H9 (cell line): ENCODE measurements at regions not wholly inside any gene's neighbourhood (a gene's known extent, or its start where the extent isn't known, plus 50 kb on each side); places are given as distances from the start of the nearest gene placed in this dataset.
"Not testable (repeated sequence)": the region's sequence is repeated elsewhere in the genome, so short reads cannot be mapped to it uniquely, and the experiment has no call there.

Experiments
- DNase-seq: peaks from one replicate; pipeline ENCODE4 v3.0.0-alpha.2; 2017
- H2AFZ ChIP-seq: one replicate; pipeline ENCODE4 v1.6.1; 2013; ENCODE audit warnings: mild to moderate bottlenecking, low read length, control low read depth, moderate library complexity
- H2AK5ac ChIP-seq: 2 replicates; pipeline ENCODE4 v1.6.1; 2013; ENCODE audit warnings: low read length, control low read depth, mixed read lengths; ENCODE audit not compliant: insufficient read length
- H2BK120ac ChIP-seq: one replicate; pipeline ENCODE4 v1.6.1; 2013; ENCODE audit warnings: low read depth, mild to moderate bottlenecking, low read length, control low read depth, inconsistent platforms; ENCODE audit not compliant: poor library complexity, severe bottlenecking
- H2BK12ac ChIP-seq: 2 replicates; pipeline ENCODE4 v1.6.1; 2013; ENCODE audit warnings: low read length, control low read depth, mixed read lengths, low read depth; ENCODE audit not compliant: insufficient read length
- H2BK15ac ChIP-seq: 2 replicates; pipeline ENCODE4 v1.6.1; 2013; ENCODE audit warnings: low read depth, low read length, control low read depth
- H2BK20ac ChIP-seq: one replicate; pipeline ENCODE4 v1.6.1; 2013; ENCODE audit warnings: low read depth, mild to moderate bottlenecking, low read length, control low read depth, inconsistent platforms; ENCODE audit not compliant: poor library complexity, severe bottlenecking
- H2BK5ac ChIP-seq: 2 replicates; pipeline ENCODE4 v1.6.1; 2013; ENCODE audit warnings: low read length, control low read depth, mixed read lengths; ENCODE audit not compliant: insufficient read length
- H3K14ac ChIP-seq: 2 replicates; pipeline ENCODE4 v1.6.1; 2013; ENCODE audit warnings: low read length, control low read depth; ENCODE audit not compliant: insufficient read depth
- H3K18ac ChIP-seq: 2 replicates; pipeline ENCODE4 v1.6.1; 2013; ENCODE audit warnings: low read depth, mild to moderate bottlenecking, mixed read lengths, low read length, control low read depth; ENCODE audit not compliant: insufficient read length
- H3K23ac ChIP-seq: 2 replicates; pipeline ENCODE4 v1.6.1; 2013; ENCODE audit warnings: low read length, control low read depth, mixed read lengths, low read depth; ENCODE audit not compliant: insufficient read length
- H3K23me2 ChIP-seq: 2 replicates; pipeline ENCODE4 v1.6.1; 2013; ENCODE audit warnings: low read depth, mild to moderate bottlenecking, mixed read lengths, low read length, control low read depth; ENCODE audit not compliant: insufficient read length, poor library complexity, severe bottlenecking
- H3K27ac ChIP-seq: 2 replicates; pipeline ENCODE4 v1.5.1; 2013; ENCODE audit warnings: low read length, control low read depth, mixed read lengths, low read depth; ENCODE audit not compliant: insufficient read length
- H3K27me3 ChIP-seq: 2 replicates; pipeline ENCODE4 v1.6.1; 2013; ENCODE audit warnings: low read length, control low read depth, inconsistent platforms; ENCODE audit not compliant: insufficient read depth
- H3K4ac ChIP-seq: 2 replicates; pipeline ENCODE4 v1.6.1; 2013; ENCODE audit warnings: low read depth, mild to moderate bottlenecking, control low read depth, inconsistent platforms, low read length, moderate library complexity
- H3K4me1 ChIP-seq: 2 replicates; pipeline ENCODE4 v1.6.1; 2013; ENCODE audit warnings: low read length, control low read depth, inconsistent platforms; ENCODE audit not compliant: insufficient read depth
- H3K4me2 ChIP-seq: 2 replicates; pipeline ENCODE4 v1.6.1; 2013; ENCODE audit warnings: low read length, control low read depth, mixed read lengths; ENCODE audit not compliant: insufficient read length, insufficient read depth
- H3K56ac ChIP-seq: 2 replicates; pipeline ENCODE4 v1.6.1; 2013; ENCODE audit warnings: low read depth, mild to moderate bottlenecking, mixed read lengths, low read length, control low read depth; ENCODE audit not compliant: insufficient read length
- H3K79me1 ChIP-seq: 2 replicates; pipeline ENCODE4 v1.6.1; 2013; ENCODE audit warnings: low read depth, mild to moderate bottlenecking, moderate library complexity, low read length, control low read depth, inconsistent platforms; ENCODE audit not compliant: insufficient read depth, poor library complexity, severe bottlenecking
- H3K79me2 ChIP-seq: 2 replicates; pipeline ENCODE4 v1.6.1; 2013; ENCODE audit warnings: low read length, control low read depth, inconsistent platforms; ENCODE audit not compliant: insufficient read depth
- H3K9ac ChIP-seq: 2 replicates; pipeline ENCODE4 v1.6.1; 2013; ENCODE audit warnings: low read length, control low read depth, mixed read lengths; ENCODE audit not compliant: insufficient read length; ENCODE audit errors: extremely low read depth
- H3K9me3 ChIP-seq: one replicate; pipeline ENCODE4 v1.6.1; 2013; ENCODE audit warnings: low read depth, low read length, inconsistent platforms; ENCODE audit not compliant: control insufficient read depth
- H3T11ph ChIP-seq: one replicate; pipeline ENCODE4 v1.6.1; 2013; ENCODE audit warnings: mild to moderate bottlenecking, low read length, control low read depth, inconsistent platforms
- H4K20me1 ChIP-seq: one replicate; pipeline ENCODE4 v1.6.1; 2013; ENCODE audit not compliant: control insufficient read depth, insufficient read length, insufficient read depth
- H4K5ac ChIP-seq: 2 replicates; pipeline ENCODE4 v1.6.1; 2013; ENCODE audit warnings: low read depth, mild to moderate bottlenecking, mixed read lengths, low read length, control low read depth; ENCODE audit not compliant: insufficient read length
- H4K8ac ChIP-seq: replicated peaks from 2 replicates; pipeline ENCODE4 v1.6.1; 2013; ENCODE audit warnings: low read length, control low read depth, mixed read lengths, low read depth; ENCODE audit not compliant: insufficient read length
- H4K91ac ChIP-seq: 2 replicates; pipeline ENCODE4 v1.6.1; 2013; ENCODE audit warnings: low read depth, mild to moderate bottlenecking, moderate library complexity, mixed read lengths, low read length, control low read depth; ENCODE audit not compliant: insufficient read length
- H3K27ac Mint-ChIP-seq, 3 experiments: 2 replicates in 2 of 3; 3 replicates in 1 of 3; pipeline ENCODE4 v1.8.0; 2020 to 2021; ENCODE audit warnings: mixed read lengths in 3 of 3, mild to moderate bottlenecking in 1 of 3, moderate library complexity in 1 of 3
- H3K27me3 Mint-ChIP-seq: 2 replicates; pipeline ENCODE4 v1.8.0; 2021; ENCODE audit warnings: low read depth, mild to moderate bottlenecking, moderate library complexity, mixed read lengths
- H3K36me3 Mint-ChIP-seq, 3 experiments: 2 replicates in 2 of 3; 3 replicates in 1 of 3; pipeline ENCODE4 v1.8.0; 2020 to 2021; ENCODE audit warnings: low read depth in 3 of 3, mixed read lengths in 3 of 3; ENCODE audit not compliant: insufficient read depth in 1 of 3
- H3K4me1 Mint-ChIP-seq, 2 experiments: 2 replicates each; pipeline ENCODE4 v1.8.0; 2020; ENCODE audit warnings: mixed read lengths in 2 of 2
- H3K4me3 Mint-ChIP-seq, 2 experiments: 2 replicates in 1 of 2; 3 replicates in 1 of 2; pipeline ENCODE4 v1.8.0; 2020 to 2021; ENCODE audit warnings: mild to moderate bottlenecking in 2 of 2, mixed read lengths in 2 of 2, moderate library complexity in 1 of 2
- H3K9me3 Mint-ChIP-seq, 2 experiments: 2 replicates in 1 of 2; 3 replicates in 1 of 2; pipeline ENCODE4 v1.8.0; 2020; ENCODE audit warnings: mild to moderate bottlenecking in 2 of 2, mixed read lengths in 2 of 2, moderate library complexity in 1 of 2
- WGBS: extraction: QIAGEN DNeasy Blood & Tissue Kit; methylation state at CpG from one replicate; pipeline ENCODE4 v1.1.7; 2013; ENCODE audit warnings: missing lambda C conversion rate, low lambda C conversion rate, mixed read lengths; ENCODE audit not compliant: insufficient read length; ENCODE audit errors: extremely low coverage; 5-methylcytosine and 5-hydroxymethylcytosine counted together
- TF ChIP-seq, protein P1 (sequence below): fragments of 200-600 bp; sonication (generic); conservative IDR thresholded peaks from 3 replicates; pipeline ENCODE4 v1.8.0; 2021; ENCODE audit warnings: antibody characterized with exemption, mild to moderate bottlenecking

DNA sequence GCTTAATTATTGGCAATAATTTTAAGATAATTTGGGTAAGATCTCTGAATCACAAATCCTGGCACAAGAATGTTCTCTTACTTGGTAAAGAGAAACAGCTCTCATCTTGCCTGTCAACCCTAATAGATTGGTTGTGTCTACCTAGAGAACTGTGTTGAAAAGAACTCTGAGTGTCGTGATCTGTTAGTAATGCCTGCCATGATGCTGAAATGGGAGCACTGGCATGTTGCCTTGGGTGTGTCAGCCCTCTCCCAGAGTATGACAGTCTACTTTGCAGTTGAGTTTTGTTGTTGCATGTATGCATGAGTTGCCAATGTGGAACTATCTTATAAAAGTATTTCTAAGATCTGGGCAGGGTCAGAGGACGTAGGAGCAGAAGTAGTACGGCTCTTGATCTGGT lies 221.4 kb downstream of the MAF start:
- H4K8ac ChIP-seq, result no peak overlapping the region
- no peak overlapping the region for H3K27ac ChIP-seq
- no peak overlapping the region for H3K9ac ChIP-seq
- no peak overlapping the region for H2BK12ac ChIP-seq
- H3K56ac ChIP-seq, result no peak overlapping the region
- H3K4me2 ChIP-seq, result no peak overlapping the region
- Mint-ChIP-seq H3K27me3 (peaks cover 3% of the 10 kb centered on the region; the same call in 1 of the 2 replicates), H3K4me3 (no peak overlapping the region), H3K36me3 (no peaks in the 10 kb centered on the region), H3K27ac (no peak overlapping the region), H3K4me1 (0 out of 4 replicates have a peak, but pooled peaks cover 0 to 3% of the 10 kb centered on the region in 2 experiments), H3K9me3 (peaks cover 2 to 10% of the 10 kb centered on the region in 2 experiments; a peak in 3 of 5 replicates)
- no peaks in the 10 kb centered on the region for H4K20me1 ChIP-seq
- H4K5ac ChIP-seq, result no peak overlapping the region
- H3K79me1 ChIP-seq, result no peaks in the 10 kb centered on the region
- TF ChIP-seq, protein P1, sequence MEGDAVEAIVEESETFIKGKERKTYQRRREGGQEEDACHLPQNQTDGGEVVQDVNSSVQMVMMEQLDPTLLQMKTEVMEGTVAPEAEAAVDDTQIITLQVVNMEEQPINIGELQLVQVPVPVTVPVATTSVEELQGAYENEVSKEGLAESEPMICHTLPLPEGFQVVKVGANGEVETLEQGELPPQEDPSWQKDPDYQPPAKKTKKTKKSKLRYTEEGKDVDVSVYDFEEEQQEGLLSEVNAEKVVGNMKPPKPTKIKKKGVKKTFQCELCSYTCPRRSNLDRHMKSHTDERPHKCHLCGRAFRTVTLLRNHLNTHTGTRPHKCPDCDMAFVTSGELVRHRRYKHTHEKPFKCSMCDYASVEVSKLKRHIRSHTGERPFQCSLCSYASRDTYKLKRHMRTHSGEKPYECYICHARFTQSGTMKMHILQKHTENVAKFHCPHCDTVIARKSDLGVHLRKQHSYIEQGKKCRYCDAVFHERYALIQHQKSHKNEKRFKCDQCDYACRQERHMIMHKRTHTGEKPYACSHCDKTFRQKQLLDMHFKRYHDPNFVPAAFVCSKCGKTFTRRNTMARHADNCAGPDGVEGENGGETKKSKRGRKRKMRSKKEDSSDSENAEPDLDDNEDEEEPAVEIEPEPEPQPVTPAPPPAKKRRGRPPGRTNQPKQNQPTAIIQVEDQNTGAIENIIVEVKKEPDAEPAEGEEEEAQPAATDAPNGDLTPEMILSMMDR, result no peak
- H2AFZ ChIP-seq, result no peak overlapping the region
- no peaks in the 10 kb centered on the region for H3K27me3 ChIP-seq
- no CpG with 5 or more reads among the region's 3 CpGs for WGBS
- no peaks in the 10 kb centered on the region for H3K4me1 ChIP-seq
- no peak overlapping the region for H4K91ac ChIP-seq
- H3K79me2 ChIP-seq, result no peaks in the 10 kb centered on the region
- H2BK5ac ChIP-seq, result no peak overlapping the region
- H3K23me2 ChIP-seq, result no peaks in the 10 kb centered on the region
- H3K9me3 ChIP-seq, result no peaks in the 10 kb centered on the region
- no peak overlapping the region for H2AK5ac ChIP-seq
- no peak overlapping the region for H3K4ac ChIP-seq
- H3T11ph ChIP-seq, result no peak overlapping the region
- H2BK120ac ChIP-seq, result no peak overlapping the region
- no peak for DNase-seq
- no peak overlapping the region for H2BK15ac ChIP-seq
- no peak overlapping the region for H2BK20ac ChIP-seq
- H3K14ac ChIP-seq, result no peak overlapping the region
- no peak overlapping the region for H3K23ac ChIP-seq
- no peak overlapping the region for H3K18ac ChIP-seq

DNA sequence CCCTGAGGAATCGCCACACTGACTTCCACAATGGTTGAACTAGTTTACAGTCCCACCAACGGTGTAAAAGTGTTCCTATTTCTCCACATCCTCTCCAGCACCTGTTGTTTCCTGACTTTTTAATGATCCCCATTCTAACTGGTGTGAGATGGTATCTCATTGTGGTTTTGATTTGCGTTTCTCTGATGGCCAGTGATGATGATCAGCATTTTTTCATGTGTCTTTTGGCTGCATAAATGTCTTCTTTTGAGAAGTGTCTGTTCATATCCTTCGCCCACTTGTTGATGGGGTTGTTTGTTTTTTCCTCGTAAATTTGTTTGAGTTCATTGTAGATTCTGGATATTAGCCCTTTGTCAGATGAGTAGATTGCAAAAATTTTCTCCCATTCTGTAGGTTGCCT lies 223.5 kb downstream of the MAF start:
- not testable (repeated sequence) for H2BK12ac ChIP-seq, DNase-seq, H3K79me2 ChIP-seq, H2BK5ac ChIP-seq, H4K8ac ChIP-seq, H3K23ac ChIP-seq, H3K79me1 ChIP-seq, H2AK5ac ChIP-seq, H3K56ac ChIP-seq, H2BK15ac ChIP-seq, H3K4me2 ChIP-seq, H4K5ac ChIP-seq, H3K4ac ChIP-seq, H3K36me3 Mint-ChIP-seq, H3K27ac Mint-ChIP-seq, H3K27me3 ChIP-seq, H3K18ac ChIP-seq, H3K27ac ChIP-seq, H3K9me3 ChIP-seq, H3K14ac ChIP-seq, H4K91ac ChIP-seq, H2AFZ ChIP-seq, H3K4me1 ChIP-seq, H3K4me1 Mint-ChIP-seq, H3T11ph ChIP-seq, H3K4me3 Mint-ChIP-seq, H2BK120ac ChIP-seq, H3K9ac ChIP-seq, H3K27me3 Mint-ChIP-seq, H3K23me2 ChIP-seq, H4K20me1 ChIP-seq, H2BK20ac ChIP-seq
- peaks cover 2 to 10% of the 10 kb centered on the region in 2 experiments; a peak in 3 of 5 replicates for H3K9me3 Mint-ChIP-seq
- WGBS, result no CpG with 5 or more reads among the region's 5 CpGs
